ENCODE measurements at regions not wholly inside any gene's neighbourhood (a gene's known extent, or its start where the extent isn't known, plus 50 kb on each side); places are given as distances from the start of the nearest gene placed in this dataset.
"Not testable (repeated sequence)": the region's sequence is repeated elsewhere in the genome, so short reads cannot be mapped to it uniquely, and the experiment has no call there.

DNA sequence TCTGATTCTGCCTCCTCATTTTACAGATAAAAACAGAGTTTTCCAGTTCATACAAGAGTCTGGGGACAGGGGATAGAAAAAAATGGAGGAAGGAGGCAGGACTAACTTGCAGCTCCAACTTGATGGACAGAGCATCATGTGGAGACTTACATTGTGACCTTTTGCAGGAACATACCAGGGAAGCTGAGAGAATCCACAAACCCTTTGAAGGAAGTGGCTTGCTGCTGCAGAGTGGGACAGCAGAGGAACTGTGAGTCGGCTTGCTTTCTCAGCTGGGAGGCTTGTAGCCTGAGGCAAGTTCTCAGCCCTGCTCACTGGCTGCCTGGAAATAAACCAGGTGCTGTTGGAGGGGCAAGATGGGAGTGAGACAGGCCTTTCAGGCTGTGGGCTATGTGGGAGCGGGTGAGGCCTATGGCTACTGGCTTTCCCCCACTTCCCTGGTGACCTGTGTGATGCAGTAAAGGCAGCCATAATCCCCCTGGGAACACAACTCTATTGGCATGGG lies 614.4 kb downstream of the KCTD12 start:
- TF ChIP-seq, protein P1, sequence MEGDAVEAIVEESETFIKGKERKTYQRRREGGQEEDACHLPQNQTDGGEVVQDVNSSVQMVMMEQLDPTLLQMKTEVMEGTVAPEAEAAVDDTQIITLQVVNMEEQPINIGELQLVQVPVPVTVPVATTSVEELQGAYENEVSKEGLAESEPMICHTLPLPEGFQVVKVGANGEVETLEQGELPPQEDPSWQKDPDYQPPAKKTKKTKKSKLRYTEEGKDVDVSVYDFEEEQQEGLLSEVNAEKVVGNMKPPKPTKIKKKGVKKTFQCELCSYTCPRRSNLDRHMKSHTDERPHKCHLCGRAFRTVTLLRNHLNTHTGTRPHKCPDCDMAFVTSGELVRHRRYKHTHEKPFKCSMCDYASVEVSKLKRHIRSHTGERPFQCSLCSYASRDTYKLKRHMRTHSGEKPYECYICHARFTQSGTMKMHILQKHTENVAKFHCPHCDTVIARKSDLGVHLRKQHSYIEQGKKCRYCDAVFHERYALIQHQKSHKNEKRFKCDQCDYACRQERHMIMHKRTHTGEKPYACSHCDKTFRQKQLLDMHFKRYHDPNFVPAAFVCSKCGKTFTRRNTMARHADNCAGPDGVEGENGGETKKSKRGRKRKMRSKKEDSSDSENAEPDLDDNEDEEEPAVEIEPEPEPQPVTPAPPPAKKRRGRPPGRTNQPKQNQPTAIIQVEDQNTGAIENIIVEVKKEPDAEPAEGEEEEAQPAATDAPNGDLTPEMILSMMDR (IDR thresholded peaks at IDR 0.05; ENCODE audit: borderline replicate concordance): no peak
- no peak overlapping the region for H3K27ac ChIP-seq (replicated peaks)
- H3K4me3 ChIP-seq: no peak overlapping the region
- H3K36me3 ChIP-seq: no peaks in the 10 kb centered on the region
- intact Hi-C loops (cut with micrococcal nuclease): no loop called here
- H3K4me1 ChIP-seq: no peaks in the 10 kb centered on the region
- peaks cover 17% of the 10 kb centered on the region for H3K9me3 ChIP-seq (replicated peaks)
- H3K27me3 ChIP-seq (ENCODE audit: low read depth): no peaks in the 10 kb centered on the region
- DNase-seq: no peak

DNA sequence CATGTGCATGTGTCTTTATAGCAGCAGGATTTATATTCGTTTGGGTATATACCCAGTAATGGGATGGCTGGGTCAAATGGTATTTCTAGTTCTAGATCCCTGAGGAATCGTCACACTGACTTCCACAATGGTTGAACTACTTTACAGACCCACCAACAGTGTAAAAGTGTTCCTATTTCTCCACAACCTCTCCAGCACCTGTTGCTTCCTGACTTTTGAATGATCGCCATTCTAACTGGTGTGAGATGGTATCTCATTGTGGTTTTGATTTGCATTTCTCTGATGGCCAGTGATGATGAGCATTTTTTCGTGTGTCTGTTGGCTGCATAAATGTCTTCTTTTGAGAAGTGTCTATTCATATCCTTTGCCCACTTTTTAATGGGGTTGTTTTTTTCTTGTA lies 617.9 kb downstream of the KCTD12 start:
- DNase-seq; intact Hi-C loops (cut with micrococcal nuclease); H3K36me3 ChIP-seq; H3K27ac ChIP-seq (replicated peaks); H3K27me3 ChIP-seq (ENCODE audit: low read depth); H3K4me3 ChIP-seq; H3K4me1 ChIP-seq: not testable (repeated sequence)
- peaks cover 13% of the 10 kb centered on the region for H3K9me3 ChIP-seq (replicated peaks)

DNA sequence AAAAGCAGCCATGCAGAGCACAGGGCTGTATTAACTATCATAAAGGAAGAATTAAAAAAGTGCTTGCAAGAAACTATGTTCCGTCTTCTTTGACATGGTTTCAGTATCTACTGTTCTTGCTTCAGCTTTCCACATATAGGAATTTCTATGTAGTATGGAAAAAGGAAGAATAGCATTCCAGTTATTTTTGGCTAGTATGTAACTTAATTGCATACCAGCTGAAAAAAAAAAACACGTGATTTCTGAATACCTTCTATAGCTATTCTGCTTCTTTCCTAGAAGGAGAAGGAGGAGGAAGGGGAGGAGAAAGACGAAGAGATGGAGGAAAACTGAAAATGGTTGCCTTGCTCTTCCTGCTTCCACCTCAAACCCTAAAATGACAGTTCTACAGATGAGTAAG lies 619.0 kb downstream of the KCTD12 start:
- Histone ChIP-seq H3K4me1 (no peaks in the 10 kb centered on the region), H3K9me3 (replicated peaks) (peaks cover 5% of the 10 kb centered on the region), H3K27ac (replicated peaks) (no peak overlapping the region), H3K27me3 (ENCODE audit: low read depth) (no peaks in the 10 kb centered on the region), H3K36me3 (no peaks in the 10 kb centered on the region), H3K4me3 (no peak overlapping the region)
- intact Hi-C loops (cut with micrococcal nuclease): no loop called here
- DNase-seq: no peak
- TF ChIP-seq, protein P1 (IDR thresholded peaks at IDR 0.05; ENCODE audit: borderline replicate concordance): no peak

DNA sequence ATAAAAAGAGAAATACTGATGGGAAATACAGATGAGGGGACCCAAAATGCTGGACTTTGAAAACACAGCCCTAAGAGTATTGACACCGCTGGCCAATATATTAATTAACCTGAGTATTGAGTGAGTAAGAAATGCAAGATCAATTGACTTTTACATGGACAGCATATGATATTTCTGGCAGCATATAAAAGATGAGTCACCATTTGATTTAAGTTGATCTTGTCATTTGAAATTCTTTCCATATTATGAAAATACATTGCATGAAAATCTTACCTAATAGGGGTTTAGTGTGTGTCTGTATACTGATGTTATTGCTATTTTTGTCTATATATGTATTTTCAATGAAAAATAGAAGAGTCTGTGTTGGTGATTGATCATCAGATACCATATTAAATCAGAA lies 619.6 kb downstream of the KCTD12 start:
- intact Hi-C loops (cut with micrococcal nuclease): no loop called here
- H3K4me1 ChIP-seq: no peaks in the 10 kb centered on the region
- peaks cover 5% of the 10 kb centered on the region for H3K9me3 ChIP-seq (replicated peaks)
- H3K27me3 ChIP-seq (ENCODE audit: low read depth): no peaks in the 10 kb centered on the region
- H3K27ac ChIP-seq (replicated peaks): no peak overlapping the region
- DNase-seq: no peak
- no peaks in the 10 kb centered on the region for H3K36me3 ChIP-seq
- H3K4me3 ChIP-seq: no peak overlapping the region
- TF ChIP-seq, protein P1 (IDR thresholded peaks at IDR 0.05; ENCODE audit: borderline replicate concordance): no peak

DNA sequence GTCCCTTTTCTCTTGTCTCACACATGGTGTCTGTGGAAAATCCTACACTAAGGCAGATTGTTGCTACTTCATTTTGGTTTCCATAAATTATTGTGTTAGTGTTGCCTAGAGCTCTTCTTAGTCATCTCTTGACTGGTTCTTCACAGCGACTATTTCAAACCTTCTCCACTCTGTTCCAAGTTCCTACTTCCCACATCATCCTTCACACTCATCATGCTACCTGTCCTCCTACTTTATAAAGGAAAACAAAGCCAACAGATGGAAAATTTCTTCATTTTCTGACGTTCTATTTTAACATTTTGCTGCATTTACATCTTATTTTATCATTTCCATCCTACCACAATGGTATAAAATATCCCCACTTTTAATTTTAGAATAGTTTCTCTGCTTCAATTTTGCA lies 614.1 kb downstream of the LMO7 start:
- intact Hi-C loops (cut with micrococcal nuclease): no loop called here

DNA sequence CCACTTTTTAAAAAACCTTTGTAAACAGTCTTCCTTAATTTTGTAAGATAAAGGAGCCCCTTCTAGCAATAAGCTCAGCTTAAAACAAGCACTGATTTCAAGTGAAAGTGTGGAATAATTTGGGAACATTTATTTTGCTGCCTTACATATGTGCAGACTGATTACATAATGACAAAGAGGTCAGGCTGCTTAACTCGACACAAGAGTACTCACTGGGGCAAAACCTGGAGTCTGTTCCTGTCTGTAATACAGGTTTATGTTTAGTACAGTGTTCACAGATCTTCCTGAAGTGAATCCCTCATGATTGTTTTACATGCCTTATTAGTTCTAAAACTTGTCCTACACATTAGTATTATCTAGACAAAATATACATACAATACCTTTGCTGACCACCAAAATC lies 609.8 kb downstream of the LMO7 start:
- H3K4me1 ChIP-seq: peaks cover 7% of the 10 kb centered on the region
- intact Hi-C loops (cut with micrococcal nuclease): no loop called here
- H3K27ac ChIP-seq (replicated peaks): no peak overlapping the region
- H3K9me3 ChIP-seq (replicated peaks): no peaks in the 10 kb centered on the region
- no peaks in the 10 kb centered on the region for H3K36me3 ChIP-seq
- no peak for DNase-seq
- H3K4me3 ChIP-seq: no peak overlapping the region
- TF ChIP-seq, protein P1 (IDR thresholded peaks at IDR 0.05; ENCODE audit: borderline replicate concordance): no peak
- no peaks in the 10 kb centered on the region for H3K27me3 ChIP-seq (ENCODE audit: low read depth)

More for the DNA sequence above, 614.1 kb downstream of the LMO7 start:
- DNase-seq: no peak
- H3K9me3 ChIP-seq (replicated peaks): no peaks in the 10 kb centered on the region
- H3K27me3 ChIP-seq (ENCODE audit: low read depth): no peaks in the 10 kb centered on the region
- H3K4me1 ChIP-seq: peaks cover 7% of the 10 kb centered on the region
- TF ChIP-seq, protein P1 (IDR thresholded peaks at IDR 0.05; ENCODE audit: borderline replicate concordance): no peak
- H3K4me3 ChIP-seq: no peak overlapping the region
- no peak overlapping the region for H3K27ac ChIP-seq (replicated peaks)
- H3K36me3 ChIP-seq: no peaks in the 10 kb centered on the region

Data from left ventricle myocardium inferior (tissue), 1 donor.